Testis (tissue), 2 donors: ENCODE measurements at regions not wholly inside any gene's neighbourhood (a gene's known extent, or its start where the extent isn't known, plus 50 kb on each side); places are given as distances from the start of the nearest gene placed in this dataset.

Source experiments
- CTCF ChIP-seq, 3 experiments: fragments of 450-650 bp in 2 of 3; fragments of 200-600 bp in 1 of 3; sonication (generic) in 1 of 3; IDR thresholded peaks; one replicate each; pipeline ENCODE4 v1.5.1; 2016 to 2019; ENCODE audit warnings: antibody characterized with exemption in 3 of 3, mild to moderate bottlenecking in 2 of 3, moderate library complexity in 1 of 3
- POLR2A ChIP-seq: fragments of 450-650 bp; IDR thresholded peaks from one replicate; pipeline ENCODE4 v1.6.1; 2017; ENCODE audit warnings: antibody characterized with exemption, mild to moderate bottlenecking, moderate library complexity

DNA sequence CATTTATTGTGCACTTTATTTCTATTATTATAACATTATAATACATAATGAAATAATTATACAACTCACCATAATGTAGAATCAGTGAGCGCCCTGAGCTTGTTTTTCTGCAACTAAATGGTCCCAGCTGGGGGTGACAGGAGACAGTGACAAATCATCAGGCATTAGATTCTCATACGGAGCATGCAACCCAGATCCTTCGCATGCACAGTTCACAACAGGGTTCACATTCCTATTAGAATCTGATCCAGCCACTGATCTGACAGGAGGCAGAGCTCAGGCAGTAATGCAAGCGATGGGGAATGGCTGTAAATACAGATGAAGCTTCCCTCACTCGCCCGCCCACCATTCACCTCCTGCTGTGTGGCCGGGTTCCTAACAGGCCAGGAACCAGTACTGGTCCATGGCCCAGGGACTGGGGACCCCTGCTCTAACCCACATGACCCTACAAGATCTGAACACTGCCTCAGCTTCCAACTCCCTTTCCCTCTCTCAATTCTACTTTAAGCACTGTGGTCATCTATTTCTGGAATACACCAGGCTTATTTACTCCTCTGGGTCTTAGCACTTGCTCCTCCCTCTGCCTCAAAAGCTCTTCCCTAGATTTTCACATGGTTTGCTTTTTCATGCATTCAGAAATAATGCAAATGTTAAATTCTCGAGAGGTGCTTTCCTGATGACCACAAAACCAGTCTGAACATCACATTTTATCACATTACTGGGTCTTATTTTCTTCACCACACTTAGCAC, 166.8 kb upstream of the HCCS start:
- TF ChIP-seq POLR2A (no peak), CTCF (IDR thresholded peaks at IDR 0.05) (no peak)
